NCI-H128 (cell line): ENCODE measurements at regions not wholly inside any gene's neighbourhood (a gene's known extent, or its start where the extent isn't known, plus 50 kb on each side); places are given as distances from the start of the nearest gene placed in this dataset.

ENCODE experiments used
- DNase-seq: peaks from one replicate; lab custom pipeline; 2025; ENCODE audit not compliant: unreplicated experiment; lab: John Stamatoyannopoulos, UW

DNA sequence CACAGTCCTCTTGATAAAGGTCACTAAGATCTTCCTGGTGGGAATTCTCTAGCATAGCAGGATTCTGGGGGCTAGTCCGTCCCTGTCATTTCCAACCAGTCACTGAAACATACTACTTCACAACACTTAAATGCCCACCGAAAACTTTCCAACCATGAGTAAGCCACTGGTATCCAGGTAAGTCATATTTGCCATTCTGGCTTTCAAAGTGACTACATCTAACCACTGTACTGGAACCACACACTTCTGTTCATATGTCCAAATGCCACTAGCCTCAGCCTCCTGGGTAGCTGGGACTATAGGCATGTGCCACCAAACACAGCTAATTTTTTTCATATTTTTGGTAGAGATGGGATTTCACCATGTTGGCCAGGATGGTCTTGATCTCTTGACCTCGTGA is 64.3 kb upstream of the VANGL1 start:
- no peak for DNase-seq

DNA sequence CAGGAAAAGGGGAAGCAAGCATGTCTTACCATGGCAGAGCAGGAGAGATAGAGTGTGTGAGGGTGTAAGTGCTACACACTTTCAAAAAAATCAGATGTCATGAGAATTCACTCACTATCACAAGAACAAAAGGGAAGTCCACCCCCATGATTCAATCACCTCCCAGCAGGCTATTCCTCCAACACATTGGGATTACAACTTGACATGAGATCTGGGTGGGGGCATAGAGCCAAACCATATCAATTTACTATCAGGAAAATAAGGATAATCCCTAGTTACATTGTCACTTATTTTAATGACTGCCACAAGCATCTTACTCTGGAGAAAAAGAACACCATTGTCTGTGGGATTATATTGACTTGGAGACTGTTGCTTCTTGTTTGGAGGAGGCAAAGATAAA is 66.1 kb upstream of the VANGL1 start:
- DNase-seq: no peak

DNA sequence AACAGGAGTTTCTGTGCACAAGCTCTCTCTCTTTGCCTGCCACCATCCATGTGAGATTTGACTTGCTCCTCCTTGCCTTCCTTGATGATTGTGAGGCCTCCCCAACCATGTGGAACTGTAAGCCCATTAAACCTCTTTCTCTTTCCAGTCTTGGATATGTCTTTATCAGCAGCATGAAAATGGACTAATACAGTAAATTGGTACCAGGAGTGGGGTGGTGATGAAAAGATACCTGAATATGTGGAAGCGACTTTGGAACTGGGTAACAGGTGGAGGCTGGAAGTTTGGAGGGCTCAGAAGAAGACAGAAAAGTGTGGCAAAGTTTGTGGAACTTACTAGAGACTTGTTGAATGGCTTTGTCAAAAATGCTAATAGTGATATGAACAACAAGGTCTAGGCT is 69.1 kb upstream of the VANGL1 start:
- no peak for DNase-seq

DNA sequence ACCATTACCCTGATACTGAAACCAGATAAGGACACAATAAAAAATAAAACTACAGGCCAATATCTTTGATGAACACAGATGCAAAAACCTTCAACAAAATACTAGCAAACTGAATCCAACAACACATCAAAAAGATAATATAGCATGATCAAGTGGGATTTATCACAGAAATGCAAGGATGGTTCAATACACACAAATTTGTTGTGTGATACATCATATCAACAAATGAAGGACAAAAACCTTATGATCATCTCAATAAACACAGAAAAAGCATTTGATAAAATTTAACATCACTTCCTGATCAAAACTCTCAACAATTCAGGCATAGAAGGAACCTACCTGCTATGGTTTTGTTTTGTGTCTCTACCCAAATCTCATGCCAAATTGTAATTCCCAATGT is 74.3 kb upstream of the VANGL1 start:
- DNase-seq: no peak

DNA sequence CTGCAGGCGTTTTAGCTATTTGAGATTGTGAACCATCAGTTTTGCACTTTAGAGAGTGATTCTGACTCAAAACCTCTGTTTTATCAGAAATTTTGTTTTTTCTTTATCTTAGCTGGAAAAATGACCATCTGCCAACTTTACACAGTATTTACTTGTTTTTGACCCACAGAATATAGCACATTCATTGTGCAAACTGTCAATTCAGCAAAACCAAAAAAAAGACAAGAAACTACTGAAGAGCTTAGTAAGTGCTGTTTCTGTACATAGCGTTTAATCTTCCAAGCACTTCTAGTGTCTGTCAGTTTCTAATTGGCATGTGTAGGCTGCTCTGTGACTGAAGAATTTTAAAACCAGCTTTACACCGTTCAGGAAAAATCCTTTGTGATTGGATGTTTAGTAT is 76.0 kb upstream of the VANGL1 start:
- DNase-seq: no peak

DNA sequence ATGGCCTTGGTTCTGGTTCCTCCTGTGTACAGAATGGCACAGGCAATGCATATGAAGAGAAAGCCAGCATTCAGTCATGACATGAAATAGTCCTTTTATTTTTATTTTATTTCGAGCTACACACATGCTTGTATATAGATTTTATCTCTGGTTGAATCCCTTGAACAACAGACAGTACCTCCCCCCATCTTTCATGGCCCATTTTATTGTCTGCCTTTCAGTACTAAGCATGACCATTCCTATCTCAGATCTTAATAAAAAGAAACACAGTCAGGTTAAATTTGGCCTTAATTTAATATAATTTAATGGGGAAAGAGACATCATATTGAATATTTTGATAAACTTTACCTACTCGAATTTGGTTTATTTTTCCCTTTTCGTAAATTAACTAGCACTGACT is 76.4 kb upstream of the VANGL1 start:
- DNase-seq: no peak

DNA sequence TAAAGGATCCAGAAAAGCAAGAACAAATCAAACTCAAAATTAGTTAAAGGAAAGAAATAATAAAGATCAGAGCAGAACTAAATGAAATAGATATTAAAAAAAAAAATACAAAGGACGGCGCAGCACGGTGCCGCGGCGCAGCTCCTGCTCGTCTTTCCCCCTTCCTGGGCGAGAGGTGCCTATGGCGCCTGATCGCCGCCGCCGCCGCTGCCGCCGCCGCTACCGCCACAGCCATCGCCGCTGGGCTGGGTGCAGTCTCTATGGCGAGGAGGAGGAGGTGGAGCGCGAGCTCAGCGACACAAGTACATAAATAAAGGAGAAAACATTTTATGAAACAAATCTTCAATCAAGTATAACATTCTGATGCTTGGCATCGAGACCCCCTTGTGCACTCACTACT is 77.6 kb upstream of the VANGL1 start:
- no peak for DNase-seq

DNA sequence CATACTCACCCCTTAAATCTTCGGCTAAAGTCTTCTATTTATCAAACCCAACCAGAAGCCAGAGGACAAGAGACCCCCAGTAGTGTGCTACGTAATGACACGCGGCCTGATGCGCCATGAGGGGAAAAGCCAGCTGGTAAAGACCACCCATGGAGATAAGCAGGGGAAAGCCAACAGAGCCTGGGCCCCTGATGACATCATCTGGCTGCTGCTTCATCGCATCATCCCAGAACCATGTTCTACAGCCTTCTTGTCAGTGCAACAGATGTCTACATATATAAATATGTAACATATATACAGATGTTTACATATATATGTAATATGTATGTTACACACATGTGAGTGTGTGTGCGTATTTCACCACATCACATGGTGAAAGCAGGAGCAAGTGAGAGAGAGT is 81.7 kb upstream of the VANGL1 start:
- DNase-seq: no peak

DNA sequence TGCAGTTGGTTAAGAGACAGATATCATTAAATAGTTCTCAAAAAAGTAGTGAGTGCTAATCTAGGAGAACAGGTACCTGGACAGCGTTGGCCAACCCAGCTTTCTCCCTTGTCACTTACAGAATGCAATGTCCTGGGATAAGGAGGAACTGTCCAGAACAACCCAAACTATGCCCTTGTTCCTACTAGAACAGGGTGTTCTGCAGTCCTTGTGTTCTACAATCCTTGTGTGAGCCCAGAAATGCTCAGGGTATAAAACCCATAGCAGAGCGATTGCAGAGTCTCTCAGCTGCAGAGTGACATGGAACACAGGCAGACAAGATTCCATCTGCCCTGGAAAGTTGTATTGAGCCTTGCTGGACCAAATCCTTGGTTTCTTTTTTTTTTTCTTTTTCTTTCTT is 83.5 kb upstream of the VANGL1 start:
- no peak for DNase-seq

DNA sequence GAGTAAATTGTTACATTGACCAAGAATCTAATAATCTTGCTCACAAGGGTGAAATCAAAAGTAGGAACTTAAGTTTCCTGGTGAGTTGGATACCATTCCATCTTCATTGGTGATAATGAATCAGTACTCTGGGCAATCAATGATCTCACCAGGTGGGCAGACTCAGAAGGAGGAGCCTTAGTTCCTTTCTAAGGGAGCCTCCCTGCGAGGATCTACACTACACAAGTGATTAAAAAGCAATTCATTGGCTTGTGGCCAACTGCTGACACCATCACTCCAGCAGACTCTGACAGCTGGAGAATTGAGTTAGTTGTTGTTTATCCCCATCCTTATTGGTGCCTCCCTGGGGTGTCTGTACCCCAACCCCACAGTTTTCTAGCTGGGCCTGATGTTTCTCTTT is 84.1 kb upstream of the VANGL1 start:
- DNase-seq: peak; percentile 29

DNA sequence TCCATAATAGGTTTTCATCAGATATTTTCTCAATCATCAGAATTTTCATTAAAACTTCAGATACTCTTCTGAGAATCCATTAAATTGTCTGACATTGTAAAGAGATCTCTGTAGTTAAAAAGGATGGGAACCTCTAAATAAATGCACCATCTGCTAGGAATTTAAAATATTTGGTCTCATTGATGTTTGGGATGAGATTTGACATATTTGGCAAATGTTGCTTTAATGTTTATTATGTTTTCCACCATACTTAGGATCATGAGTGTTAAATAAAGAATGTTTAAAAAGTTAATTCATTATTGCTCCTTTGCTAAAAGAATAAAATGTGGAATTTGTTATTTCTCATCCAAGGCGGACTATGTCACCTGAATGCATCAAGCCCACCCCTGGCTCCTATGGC is 85.5 kb upstream of the VANGL1 start:
- no peak for DNase-seq

DNA sequence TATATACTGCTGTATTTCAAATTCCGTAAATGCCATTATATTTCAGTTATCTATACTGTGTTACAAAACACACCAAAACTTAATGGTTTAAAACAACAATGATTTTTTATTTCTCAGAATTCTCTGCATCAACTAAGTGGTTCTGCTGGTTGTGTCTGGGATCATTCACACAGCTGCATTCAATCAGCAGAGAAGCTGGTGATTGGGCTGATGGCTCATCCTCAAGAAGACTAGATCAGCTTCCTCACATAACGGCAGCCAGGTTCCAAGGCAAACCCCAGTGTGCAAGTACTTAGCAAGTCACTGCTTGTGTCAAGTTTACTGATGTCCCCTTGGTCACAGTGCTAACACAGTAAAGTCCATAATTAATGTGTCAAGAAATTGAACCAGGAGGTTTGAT is 86.3 kb upstream of the VANGL1 start:
- DNase-seq: no peak

DNA sequence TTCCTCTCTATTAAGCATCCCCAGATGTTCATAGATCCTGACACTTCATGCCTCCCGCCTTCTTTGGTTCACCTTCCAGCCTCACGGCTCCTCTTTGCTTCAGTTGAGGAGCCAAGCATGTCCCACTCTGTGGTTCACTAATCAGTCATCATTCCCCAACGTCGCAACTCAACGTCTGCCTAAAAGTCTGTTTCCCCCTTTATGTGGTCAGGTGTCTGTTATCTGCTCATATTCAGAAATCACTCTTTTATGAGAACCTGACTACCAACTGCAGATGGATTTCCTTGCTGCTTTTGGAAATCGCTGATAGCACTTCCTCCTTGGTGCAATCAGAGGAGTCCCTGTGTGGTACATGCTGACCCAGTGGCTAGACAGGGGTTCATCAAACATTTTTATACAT is 94.1 kb upstream of the VANGL1 start:
- no peak for DNase-seq

DNA sequence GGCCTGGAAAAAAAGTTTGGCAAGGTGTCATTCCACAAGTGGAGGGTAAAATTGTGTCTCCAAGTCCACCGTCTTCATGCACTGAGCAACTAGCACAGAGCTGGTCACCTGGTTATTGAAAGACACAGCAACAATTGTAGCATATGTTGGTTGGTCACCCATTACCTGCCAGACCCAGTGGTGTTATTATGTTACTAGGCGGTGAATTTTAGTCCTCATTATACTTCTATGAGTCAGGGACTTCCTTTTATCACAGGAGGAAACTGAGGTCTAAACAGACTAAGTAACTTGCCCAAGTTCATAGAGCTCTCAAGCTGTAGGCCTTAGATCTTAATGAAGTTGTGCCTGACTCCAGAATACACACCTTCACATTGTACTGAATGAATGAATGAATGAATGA is 94.9 kb upstream of the VANGL1 start:
- no peak for DNase-seq

DNA sequence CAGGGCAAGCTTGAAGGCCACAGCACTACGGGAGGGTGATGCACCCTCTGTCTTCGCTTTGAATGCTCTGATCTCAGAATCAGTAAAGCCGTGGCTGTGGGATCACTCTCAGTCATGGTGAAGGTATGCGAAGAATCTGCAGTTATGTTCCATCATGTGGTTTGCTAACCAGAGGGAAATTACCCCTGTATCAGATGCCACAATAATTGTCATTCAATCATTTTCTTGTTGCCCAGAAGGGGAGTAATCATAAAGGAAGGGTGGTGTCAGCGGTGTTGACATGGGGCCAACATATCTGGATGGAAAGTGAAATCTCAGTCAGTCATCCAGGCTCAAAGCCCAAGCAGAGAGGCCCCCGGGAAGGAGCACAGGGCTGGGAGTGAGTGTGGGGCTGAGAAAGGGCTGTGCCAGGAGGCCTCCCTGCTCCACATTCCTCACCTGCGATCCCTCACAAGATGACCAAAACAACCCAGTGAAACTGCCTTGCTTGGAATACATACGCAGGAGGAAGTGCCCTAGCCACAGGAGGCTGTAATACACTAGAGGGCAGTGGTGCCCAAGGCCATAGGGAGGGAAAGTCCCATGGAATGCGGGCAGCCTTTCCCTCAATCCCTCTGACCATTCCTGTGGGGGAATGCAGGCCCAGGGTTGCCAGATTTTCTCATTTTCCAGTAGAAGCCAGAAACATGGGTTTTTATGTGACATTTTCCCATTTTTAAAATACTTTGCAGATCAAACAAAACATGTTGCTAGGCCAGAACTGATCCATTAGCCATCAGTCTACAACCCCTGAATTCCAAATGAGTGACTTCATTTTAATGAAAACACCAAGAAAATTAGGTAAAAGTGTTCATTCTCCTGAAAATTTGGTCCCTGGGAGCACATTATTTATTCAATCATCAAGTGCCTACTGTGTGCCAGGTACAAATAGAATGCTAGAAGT is 95.7 kb upstream of the VANGL1 start:
- DNase-seq: no peak

DNA sequence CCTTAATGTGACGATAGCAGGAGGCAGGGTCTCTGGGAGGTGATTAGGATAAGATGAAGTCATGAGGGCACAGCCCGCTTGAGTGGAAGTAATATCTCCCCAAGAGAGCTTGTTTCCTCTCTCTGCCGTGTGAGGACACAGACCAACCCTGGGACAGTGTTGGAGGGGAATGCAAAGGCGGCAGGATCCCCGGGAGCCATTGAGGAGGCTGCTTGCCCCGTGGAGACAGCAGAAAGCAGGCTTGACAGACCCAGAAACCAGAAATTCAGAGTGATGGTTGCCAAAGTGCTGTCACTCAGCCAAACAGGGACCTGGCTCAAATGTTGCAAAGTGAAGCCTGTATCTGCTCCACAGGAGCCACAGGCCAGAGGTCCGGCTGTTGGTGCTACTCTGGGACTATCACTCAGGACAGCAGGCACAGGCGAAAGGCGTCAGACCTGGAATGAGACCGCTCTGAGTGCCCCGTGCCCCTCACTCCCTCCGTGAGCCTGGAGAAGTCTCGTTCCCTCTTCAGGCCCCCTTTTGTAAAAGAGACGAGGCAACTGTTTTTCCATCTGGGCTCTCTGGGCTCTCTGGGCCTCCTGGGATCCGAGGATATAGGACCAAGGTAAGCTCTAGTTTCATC is 96.6 kb upstream of the VANGL1 start:
- DNase-seq: no peak

DNA sequence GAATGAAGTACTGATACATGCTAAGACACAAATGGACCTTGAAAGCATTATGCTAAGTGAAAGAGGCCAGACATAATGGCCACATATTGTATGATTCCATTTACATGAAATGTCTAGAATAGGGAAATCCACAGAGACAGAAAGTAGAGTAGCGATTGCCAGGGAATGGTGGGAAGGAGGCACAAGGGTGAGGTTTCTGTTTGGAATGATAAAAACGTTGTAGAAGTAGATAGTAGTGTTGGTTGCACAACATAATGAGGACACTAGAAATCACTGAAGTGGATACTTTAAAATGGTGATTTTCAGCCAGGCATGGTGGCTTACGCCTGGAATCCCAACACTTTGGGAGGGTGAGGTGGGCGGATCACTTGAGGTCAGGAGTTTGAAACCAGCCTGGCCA is 97.6 kb upstream of the VANGL1 start:
- no peak for DNase-seq

DNA sequence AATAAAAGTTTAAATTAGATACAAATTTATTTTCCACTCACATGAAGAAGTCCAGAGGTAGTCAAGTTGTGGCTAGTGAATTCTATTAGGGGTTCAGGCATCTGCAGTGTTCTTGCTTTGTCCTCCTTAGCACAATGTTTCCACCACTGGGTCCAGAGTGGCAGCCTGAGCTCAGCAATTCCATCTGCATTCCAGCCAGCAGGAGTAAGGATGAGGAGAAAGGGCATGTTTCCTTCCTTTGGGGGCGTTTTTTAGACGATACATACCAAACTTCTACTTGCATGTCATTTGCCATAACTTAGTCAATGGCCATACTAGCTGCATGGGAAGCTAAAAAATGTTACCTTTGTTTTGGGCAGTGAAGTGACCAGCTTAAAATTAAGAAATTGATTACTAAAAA is 98.5 kb upstream of the VANGL1 start:
- no peak for DNase-seq

DNA sequence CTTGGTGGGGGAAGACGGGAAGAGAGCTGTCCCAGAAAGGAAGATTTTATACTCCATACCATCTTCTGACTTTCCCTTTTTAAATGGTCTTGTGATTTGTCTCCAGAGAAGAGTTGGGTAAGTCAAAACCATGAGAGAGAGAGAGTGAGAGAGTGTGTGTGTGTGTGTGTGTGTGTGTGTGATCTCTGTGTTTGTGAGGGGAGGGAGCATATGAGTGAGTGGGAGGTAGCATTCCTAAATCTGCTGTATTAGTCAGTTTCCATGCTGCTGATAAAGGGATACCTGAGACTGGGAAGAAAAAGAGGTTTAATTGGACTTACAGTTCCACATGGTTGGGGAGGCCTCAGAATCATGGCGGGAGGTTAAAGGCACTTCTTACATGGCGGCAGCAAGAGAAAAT is 102.0 kb upstream of the VANGL1 start:
- no peak for DNase-seq

DNA sequence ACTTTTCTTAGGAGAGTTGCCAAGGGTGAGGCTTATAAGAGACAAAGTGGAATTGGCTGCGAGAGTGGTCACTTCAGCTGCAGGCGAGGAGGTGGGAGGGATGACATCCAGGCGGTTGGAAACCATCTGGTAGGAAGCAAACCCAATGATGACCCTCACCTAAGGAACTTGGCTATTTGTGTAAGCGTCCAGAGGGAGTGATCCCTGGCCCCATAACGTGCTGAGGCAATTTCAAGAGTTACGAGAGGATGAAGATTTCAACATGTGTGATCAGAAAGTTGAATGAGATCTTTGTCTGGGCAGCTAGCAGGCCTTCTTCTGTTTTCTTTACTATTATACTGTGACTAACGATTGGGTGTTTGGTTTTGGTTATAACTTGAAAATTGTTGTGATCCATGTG is 102.7 kb upstream of the VANGL1 start:
- no peak for DNase-seq

DNA sequence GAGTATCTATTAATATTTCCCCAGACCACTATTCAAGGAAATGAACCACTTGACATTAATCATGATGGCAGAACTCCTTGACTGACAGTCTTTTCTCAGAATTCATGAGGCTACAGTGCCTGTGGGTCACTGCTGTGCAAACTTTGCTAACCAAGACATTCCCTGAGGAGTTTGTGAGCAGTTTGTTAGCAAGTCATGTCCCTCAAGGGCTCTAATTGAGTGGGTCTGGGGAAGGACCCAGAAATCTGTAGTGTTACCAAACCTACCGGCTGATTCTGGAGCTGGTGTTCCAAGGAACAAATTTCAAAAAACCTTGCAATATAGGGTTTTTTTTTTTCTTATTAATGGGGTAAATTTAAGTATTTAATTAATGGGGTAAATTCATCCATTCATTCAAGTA is 103.2 kb upstream of the VANGL1 start:
- DNase-seq: no peak

DNA sequence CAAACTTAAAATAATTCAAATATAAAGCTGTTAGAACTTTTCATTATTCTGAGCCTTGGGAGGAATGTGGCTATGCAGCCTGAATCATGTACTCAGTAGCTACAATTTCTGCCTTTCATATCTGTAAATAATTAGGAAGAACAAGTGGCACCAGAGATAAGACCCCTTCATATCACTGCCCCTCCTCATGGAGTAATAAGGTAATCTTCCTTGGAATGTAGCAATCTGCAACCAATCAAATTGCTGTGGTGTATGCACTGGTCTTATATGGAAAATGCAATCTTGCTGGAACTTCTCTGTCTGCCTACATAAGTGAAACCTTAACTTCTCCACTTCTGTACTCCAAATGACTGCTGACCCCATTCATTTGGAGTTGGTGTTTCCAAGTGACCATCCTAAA is 104.4 kb upstream of the VANGL1 start:
- DNase-seq: no peak
